ENCODE measurements at regions not wholly inside any gene's neighbourhood (a gene's known extent, or its start where the extent isn't known, plus 50 kb on each side); places are given as distances from the start of the nearest gene placed in this dataset.

DNA sequence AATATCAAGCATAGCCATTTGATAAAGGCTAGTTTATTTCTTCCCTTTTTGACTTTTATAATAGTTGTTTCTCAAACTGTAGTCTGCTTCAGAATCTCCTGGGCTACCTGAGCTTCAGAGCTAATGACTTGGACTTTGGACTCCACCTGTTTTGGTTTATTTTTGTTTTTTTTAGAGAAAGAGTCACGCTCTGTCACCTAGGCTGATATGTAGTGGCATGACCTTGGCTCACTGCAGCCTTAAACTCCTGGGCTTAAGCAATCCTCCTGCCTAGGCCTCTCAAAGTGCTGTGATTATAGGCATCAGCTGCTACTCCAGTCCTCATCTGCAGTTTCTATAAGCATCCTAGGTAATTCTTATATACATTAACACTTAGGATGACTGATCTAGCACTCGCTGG, 90.5 kb downstream of the DDIT4L start:
- ChIA-PET POLR2A (no interaction called here), CTCF (interaction anchor here (1.7 kb wide), 1 partner anchor 101 kb away, joined by 4 read pairs; no protein-coding TSS in a partner anchor)
- Histone ChIP-seq H3K4me3 (ENCODE audit: low read depth, low read length) (no peak overlapping the region), H3K36me3 (ENCODE audit: control insufficient read depth in 2 of 2, insufficient read depth in 1 of 2, low read length in 2 of 2) (no peaks in the 10 kb centered on the region), H3K27ac (ENCODE audit: extremely low read depth, low read depth, low read length) (no peak overlapping the region), H3K4me1 (ENCODE audit: control insufficient read depth, insufficient read depth, low read length) (no peaks in the 10 kb centered on the region), H3K9me3 (ENCODE audit: control insufficient read depth, insufficient read depth, low read depth, low read length) (no peaks in the 10 kb centered on the region)
- TF ChIP-seq ZNF26 (tag by site-specific recombination; IDR thresholded peaks at IDR 0.05) = no peak
- no peak for TF ChIP-seq ZNF791 (tag by site-specific recombination; IDR thresholded peaks at IDR 0.05)
- TF ChIP-seq ZNF311 (tag by site-specific recombination; IDR thresholded peaks at IDR 0.05; ENCODE audit: borderline replicate concordance) = no peak
- TF ChIP-seq PRDM2 (tag by site-specific recombination; IDR thresholded peaks at IDR 0.05; ENCODE audit: borderline replicate concordance) = no peak
- no peak for TF ChIP-seq ELK4 (IDR thresholded peaks at IDR 0.05; ENCODE audit: borderline replicate concordance, low read depth, low read length)
- no peak for TF ChIP-seq ZNF596 (tag by site-specific recombination; IDR thresholded peaks at IDR 0.05)
- no peak for TF ChIP-seq KLF7 (tag by site-specific recombination; IDR thresholded peaks at IDR 0.05; ENCODE audit: borderline replicate concordance)
- TF ChIP-seq ZBTB8A (tag by site-specific recombination; IDR thresholded peaks at IDR 0.05) = no peak
- TF ChIP-seq ZNF529 (tag by site-specific recombination; IDR thresholded peaks at IDR 0.05; ENCODE audit: insufficient replicate concordance) = no peak
- no peak for TF ChIP-seq ZBTB7A (tag by site-specific recombination; IDR thresholded peaks at IDR 0.05; ENCODE audit: low read depth)
- TF ChIP-seq ZBTB21 (tag by site-specific recombination; IDR thresholded peaks at IDR 0.05) = no peak
- TF ChIP-seq ZNF169 (tag by site-specific recombination; IDR thresholded peaks at IDR 0.05) = no peak
- TF ChIP-seq, protein P1, sequence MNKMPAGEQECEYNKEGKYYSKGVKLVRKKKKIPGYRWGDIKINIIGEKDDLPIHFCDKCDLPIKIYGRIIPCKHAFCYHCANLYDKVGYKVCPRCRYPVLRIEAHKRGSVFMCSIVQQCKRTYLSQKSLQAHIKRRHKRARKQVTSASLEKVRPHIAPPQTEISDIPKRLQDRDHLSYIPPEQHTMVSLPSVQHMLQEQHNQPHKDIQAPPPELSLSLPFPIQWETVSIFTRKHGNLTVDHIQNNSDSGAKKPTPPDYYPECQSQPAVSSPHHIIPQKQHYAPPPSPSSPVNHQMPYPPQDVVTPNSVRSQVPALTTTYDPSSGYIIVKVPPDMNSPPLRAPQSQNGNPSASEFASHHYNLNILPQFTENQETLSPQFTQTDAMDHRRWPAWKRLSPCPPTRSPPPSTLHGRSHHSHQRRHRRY (tag by site-specific recombination; IDR thresholded peaks at IDR 0.05) = no peak
- TF ChIP-seq ZNF248 (tag by site-specific recombination; IDR thresholded peaks at IDR 0.05) = no peak
- TF ChIP-seq BCL6B (tag by site-specific recombination; IDR thresholded peaks at IDR 0.05) = no peak
- TF ChIP-seq OVOL3 (tag by site-specific recombination; IDR thresholded peaks at IDR 0.05) = no peak
- no peak for TF ChIP-seq ZNF391 (tag by site-specific recombination; IDR thresholded peaks at IDR 0.05; ENCODE audit: borderline replicate concordance, low read depth)

Measured in HEK293 (cell line).